ENCODE measurements at regions not wholly inside any gene's neighbourhood (a gene's known extent, or its start where the extent isn't known, plus 50 kb on each side); places are given as distances from the start of the nearest gene placed in this dataset.
"Not testable (repeated sequence)": the region's sequence is repeated elsewhere in the genome, so short reads cannot be mapped to it uniquely, and the experiment has no call there.

GRCh38 chr1:68868606-68869005 lies 371.7 kb upstream of the DEPDC1 start:
- no peak for DNase-seq (ENCODE audit: low read depth)

- DNase-seq (ENCODE audit: low read depth), result no peak
Measured at GRCh38 chr1:68873144-68873543, 376.3 kb upstream of the DEPDC1 start.

- DNase-seq (ENCODE audit: low read depth), result not testable (repeated sequence)
Measured at GRCh38 chr1:68881330-68882194, 384.7 kb upstream of the DEPDC1 start.

- DNase-seq (ENCODE audit: low read depth), result no peak
Measured at GRCh38 chr1:68889471-68889870, 392.6 kb upstream of the DEPDC1 start.

GRCh38 chr1:68890736-68891135 lies 393.9 kb upstream of the DEPDC1 start:
- no peak for DNase-seq (ENCODE audit: low read depth)

DNA sequence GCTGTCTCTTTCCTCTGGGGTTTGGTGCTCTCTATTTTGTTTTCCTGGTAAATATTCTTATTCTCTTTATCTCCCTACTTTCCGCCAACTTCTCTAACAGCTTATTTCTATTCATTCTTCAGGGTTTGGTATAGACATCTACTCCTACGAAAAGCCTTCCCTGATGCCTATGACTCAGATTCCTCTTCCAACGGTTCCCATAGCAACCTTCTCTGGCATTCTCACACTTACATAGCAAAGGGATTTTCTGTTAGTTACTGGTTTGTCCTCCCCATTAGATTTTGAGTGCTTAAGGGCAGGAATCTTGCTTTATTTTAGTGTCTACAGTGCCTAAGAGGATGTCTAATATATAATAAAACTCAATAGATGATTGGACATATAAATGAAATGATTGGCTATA lies 407.6 kb upstream of the DEPDC1 start:
- DNase-seq (ENCODE audit: low read depth), result no peak

- DNase-seq (ENCODE audit: low read depth), result no peak
Measured at GRCh38 chr1:68906431-68906830, 409.5 kb upstream of the DEPDC1 start.

- DNase-seq (ENCODE audit: low read depth), result no peak
Measured at GRCh38 chr1:68907491-68907890, 410.6 kb upstream of the DEPDC1 start.

DNA sequence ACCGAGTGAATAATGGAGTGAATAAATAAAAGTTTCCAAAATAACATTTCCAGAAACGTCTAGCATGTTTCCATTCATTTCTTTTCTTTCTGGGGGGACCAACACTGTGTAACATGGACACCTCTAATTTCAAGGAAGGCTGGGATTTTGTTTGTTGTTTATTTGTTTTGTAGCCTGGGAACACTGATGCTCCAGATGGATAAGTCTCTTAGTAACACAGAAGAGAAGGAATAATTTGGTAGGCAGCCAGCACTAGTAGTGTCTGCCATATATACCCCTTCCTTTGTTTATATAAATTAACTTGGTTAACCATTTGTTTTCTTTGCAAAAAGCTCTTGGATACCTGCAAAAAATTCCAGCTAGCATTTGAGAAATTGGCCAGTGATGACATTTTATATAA lies 411.4 kb upstream of the DEPDC1 start:
- no peak for DNase-seq (ENCODE audit: low read depth)

DNA sequence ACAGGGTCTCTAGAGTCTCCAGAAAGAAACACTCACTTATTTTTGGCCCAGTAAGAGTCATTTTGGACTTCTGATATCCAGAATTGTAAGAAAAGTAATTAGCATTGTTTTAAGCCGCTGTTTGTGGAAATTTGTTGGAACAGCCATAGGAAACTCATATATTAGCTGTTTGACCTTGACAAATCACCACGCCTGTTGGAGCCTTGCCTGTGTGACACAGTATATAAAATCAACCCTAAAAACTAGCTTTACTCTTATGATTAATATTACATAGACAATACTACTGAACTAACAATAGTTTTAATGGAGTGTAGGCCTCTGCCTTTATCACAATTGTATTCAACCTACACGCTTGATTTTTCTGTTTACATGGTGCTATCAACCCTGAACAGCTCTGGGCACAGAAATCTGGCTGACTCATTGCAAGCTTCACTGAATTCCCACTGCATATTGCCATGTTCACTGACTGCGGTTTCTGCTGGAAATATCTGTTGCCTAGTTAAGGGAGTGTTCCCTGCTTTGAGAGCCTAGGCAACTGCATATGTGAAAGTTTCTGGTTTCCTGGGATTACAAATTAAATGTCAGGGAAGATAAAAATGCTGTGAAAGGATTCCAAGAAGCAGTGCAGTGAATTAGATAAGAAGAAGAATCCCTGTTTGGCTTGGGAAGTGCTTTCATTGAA lies 419.5 kb upstream of the DEPDC1 start:
- peak; percentile 83 for DNase-seq (ENCODE audit: low read depth)

DNA sequence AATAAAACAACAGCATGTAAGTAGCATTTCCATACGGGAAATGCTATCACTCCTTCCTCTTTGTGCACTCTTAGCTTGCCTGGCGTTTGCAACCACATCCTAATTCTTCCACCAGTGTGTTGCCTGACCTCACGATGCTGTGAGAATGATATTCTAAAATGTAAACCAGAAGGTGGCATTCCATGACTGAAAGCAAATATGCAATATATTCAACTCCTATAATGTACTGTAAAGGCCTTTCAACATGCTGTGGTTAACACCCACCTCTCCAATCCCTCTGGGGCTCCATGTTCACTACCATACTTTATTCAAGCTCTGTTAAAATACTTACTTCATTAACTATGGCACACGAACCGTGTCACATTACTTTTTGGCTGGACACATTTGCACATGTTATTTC lies 420.6 kb upstream of the DEPDC1 start:
- DNase-seq (ENCODE audit: low read depth), result peak; percentile 62

DNA sequence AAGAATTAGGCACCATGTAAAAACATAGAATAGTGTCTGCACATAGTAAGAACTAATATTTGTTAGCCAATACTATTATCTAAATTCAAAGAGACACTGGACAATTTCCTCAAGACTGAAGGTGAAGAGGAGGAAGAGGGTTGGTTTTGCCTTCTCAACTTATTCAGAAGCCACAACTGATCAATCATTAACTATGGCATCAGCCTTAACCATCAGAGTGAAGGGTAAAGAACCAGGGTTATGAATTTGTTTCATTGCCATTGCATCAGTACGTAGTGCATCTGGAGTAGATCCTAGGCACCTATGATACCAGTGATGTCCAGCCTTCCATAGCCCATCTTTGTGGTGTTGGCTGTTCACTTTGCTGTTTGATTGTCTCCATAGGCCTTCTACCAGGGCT lies 421.7 kb upstream of the DEPDC1 start:
- no peak for DNase-seq (ENCODE audit: low read depth)

- DNase-seq (ENCODE audit: low read depth), result peak; percentile 20
Measured at GRCh38 chr1:68919075-68919474, 422.2 kb upstream of the DEPDC1 start.

- DNase-seq (ENCODE audit: low read depth), result not testable (repeated sequence)
Measured at GRCh38 chr1:68923475-68924088, 426.7 kb upstream of the DEPDC1 start.

- no peak for DNase-seq (ENCODE audit: low read depth)
Measured at GRCh38 chr1:68930101-68930500, 433.2 kb upstream of the DEPDC1 start.

DNA sequence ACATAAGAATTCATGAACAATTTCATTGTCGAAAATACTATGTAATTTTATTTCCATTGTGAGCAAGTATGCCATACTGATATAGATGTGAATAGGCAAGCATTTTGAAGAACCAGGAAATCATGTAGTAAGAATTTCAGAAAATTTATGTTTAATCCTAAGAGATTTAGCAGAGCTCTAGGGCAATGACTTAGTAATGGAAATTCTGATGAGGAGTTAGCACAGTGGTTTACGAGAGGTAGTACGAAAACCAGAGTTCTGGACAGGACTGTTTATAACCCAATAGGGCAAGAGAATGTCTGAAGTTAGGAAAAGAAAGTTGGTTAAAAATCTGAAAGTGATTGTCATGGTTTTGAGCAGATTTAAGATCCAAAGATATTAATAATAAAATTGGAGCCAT lies 439.6 kb upstream of the DEPDC1 start:
- DNase-seq (ENCODE audit: low read depth), result no peak

DNA sequence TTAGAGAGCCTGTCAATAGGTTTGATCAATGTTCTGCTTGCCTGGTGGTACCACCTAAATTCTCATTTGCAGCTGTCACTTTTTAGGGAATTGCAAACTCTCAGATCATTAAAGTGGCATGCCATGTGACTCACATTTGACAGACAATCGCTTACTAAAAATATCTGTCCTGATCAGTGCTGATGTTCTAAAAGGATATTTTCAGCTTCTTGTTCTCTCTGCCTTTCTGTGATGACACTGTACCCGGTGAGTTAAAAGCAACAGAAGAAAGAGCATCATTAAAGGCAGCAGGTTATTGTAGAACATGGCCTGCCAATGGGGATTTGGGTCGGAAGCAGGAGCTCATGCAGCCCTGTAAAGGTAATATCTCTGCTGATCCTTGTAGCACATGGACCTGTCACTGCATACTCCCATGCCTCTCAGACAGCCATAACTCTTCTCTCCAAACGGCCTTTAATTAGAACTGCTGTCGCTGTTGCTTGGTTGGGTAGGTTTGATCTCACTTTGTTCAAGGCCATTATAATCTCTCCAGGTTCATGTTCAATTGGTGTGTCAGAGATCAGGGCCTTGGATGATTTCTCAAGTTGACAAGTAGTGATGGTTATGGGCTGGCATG lies 441.3 kb upstream of the DEPDC1 start:
- DNase-seq (ENCODE audit: low read depth), result no peak

DNA sequence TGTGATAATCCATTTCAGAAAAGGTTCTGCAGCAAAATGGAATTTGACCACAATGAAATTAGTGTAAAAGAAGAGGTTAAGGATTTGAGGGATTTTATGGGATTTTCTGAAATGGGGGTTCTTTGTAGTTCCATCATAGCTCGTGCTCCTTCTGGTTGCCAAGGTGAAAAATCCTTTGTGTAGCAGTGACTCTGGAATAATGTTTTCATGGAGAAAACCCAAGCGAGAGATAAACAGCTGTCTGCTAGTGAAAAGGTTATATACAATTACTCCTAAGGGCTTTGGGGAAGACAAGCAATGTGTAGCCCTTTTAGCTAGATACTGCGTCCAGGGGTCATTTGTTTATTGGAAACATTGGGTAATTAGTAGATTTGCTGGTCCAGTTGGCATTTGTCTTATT lies 453.2 kb upstream of the DEPDC1 start:
- no peak for DNase-seq (ENCODE audit: low read depth)

DNA sequence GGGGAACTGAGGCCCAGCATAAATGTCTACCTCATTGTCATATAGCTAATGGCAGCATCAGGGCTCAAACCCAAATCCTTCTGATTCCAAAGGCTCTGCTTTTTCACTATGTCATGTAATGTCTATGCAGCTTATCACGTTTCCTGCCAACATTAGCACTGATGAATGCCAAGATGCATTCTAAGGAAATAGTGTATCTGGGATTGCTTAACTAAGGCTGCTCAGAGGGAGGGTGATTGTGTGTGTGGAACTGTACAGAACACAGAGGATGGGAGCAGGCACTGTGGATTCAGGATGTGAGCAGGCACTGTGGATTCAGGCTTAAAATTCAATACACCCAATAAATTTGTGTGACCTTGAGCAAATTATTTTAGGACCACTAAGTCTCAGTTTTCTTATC lies 456.4 kb upstream of the DEPDC1 start:
- DNase-seq (ENCODE audit: low read depth), result peak; percentile 1

DNA sequence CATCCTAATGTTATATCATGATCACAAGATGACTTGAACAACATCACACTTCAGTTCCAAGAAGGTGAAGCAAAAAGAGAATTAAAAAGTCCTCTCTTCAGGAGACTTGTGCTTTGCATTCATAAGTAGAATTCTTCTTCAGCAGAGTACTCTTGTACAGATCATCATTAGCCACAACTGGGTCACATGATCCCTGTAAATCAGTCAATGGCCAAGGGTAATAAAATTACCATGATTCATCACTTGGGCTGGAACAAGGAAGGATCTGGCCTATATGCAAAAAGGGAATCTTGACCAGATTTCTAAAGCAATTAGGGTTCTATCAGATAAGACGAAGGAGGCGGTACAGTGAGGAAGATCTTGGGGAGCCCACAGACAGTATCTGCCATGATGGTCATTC lies 458.0 kb upstream of the DEPDC1 start:
- no peak for DNase-seq (ENCODE audit: low read depth)

DNA sequence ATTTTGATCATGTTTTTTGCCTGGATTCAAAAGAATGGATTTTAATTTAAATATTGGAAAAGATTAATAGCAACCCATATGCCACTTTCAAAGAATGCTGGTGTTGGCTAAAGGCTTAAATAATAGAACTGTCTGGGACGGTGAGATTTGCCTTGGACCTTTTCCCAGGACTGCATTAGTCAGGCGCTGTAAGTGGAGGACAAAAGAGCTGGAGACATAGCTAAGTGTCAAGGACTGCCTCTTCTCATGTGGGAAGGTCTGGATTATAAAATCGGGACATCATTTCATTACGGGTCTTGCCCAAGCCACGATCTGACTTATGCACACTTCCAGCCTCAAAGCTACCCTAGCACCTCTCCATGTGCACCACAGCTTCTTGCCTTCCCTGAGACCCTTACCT lies 458.5 kb upstream of the DEPDC1 start:
- no peak for DNase-seq (ENCODE audit: low read depth)

GRCh38 chr1:68958958-68959357 lies 462.1 kb upstream of the DEPDC1 start:
- no peak for DNase-seq (ENCODE audit: low read depth)

Measured in fibroblast of gingiva (primary cell).